Keratinocyte (primary cell): ENCODE measurements at regions not wholly inside any gene's neighbourhood (a gene's known extent, or its start where the extent isn't known, plus 50 kb on each side); places are given as distances from the start of the nearest gene placed in this dataset.
A peak's percentile ranks its signal among the peaks of the same experiment; 100 is the strongest.

ENCODE experiments used
- DNase-seq: peaks from one replicate; pipeline ENCODE4 v3.0.0-alpha.2; 2011; ENCODE audit warnings: low read depth, missing footprints, low spot score
- FAIRE-seq: peaks from 2 replicates; lab custom pipeline; 2011; peaks lifted over from hg19 to GRCh38; lab: Jason Lieb, UNC
- H2AFZ ChIP-seq: 2 replicates; pipeline ENCODE4 v1.6.0; 2012; ENCODE audit warnings: low read length, control low read depth, inconsistent platforms; ENCODE audit not compliant: control insufficient read depth
- H3K27ac ChIP-seq: 2 replicates; pipeline ENCODE4 v1.5.1; 2011; ENCODE audit warnings: low read length; ENCODE audit not compliant: control insufficient read depth, insufficient read depth
- H3K27me3 ChIP-seq: 3 replicates; pipeline ENCODE4 v1.6.0; 2011; ENCODE audit warnings: low read length; ENCODE audit not compliant: control insufficient read depth, insufficient read depth; ENCODE audit errors: extremely low read depth
- H3K36me3 ChIP-seq, 2 experiments: 2 replicates in 1 of 2; 3 replicates in 1 of 2; pipeline ENCODE4 v1.5.1; 2011; ENCODE audit warnings: low read length in 2 of 2, mild to moderate bottlenecking in 1 of 2; ENCODE audit not compliant: control insufficient read depth in 2 of 2, insufficient read depth in 2 of 2; ENCODE audit errors: extremely low read depth in 1 of 2
- H3K4me1 ChIP-seq: 3 replicates; pipeline ENCODE4 v1.5.1; 2011; ENCODE audit warnings: low read length; ENCODE audit not compliant: control insufficient read depth, insufficient read depth; ENCODE audit errors: extremely low read depth
- H3K4me2 ChIP-seq: 3 replicates; pipeline ENCODE4 v1.6.0; 2011; ENCODE audit warnings: low read depth, low read length; ENCODE audit not compliant: control insufficient read depth, insufficient read depth; ENCODE audit errors: extremely low read depth
- H3K4me3 ChIP-seq, 3 experiments: fragments of 200-600 bp in 1 of 3; sonication (generic) in 1 of 3; 2 replicates in 2 of 3; 3 replicates in 1 of 3; pipeline ENCODE4 v1.5.1; 2011 to 2016; ENCODE audit warnings: low read length in 3 of 3, mild to moderate bottlenecking in 3 of 3, control low read depth in 2 of 3, inconsistent platforms in 1 of 3, low read depth in 1 of 3, mixed read lengths in 1 of 3, mixed run types in 1 of 3, moderate library complexity in 1 of 3; ENCODE audit not compliant: control insufficient read depth in 2 of 3, insufficient read depth in 2 of 3; ENCODE audit errors: extremely low read depth in 1 of 3
- H3K79me2 ChIP-seq: 2 replicates; pipeline ENCODE4 v1.6.0; 2012; ENCODE audit warnings: low read length; ENCODE audit not compliant: control insufficient read depth, insufficient read depth
- H3K9ac ChIP-seq: 3 replicates; pipeline ENCODE4 v1.6.0; 2011; ENCODE audit warnings: low read length; ENCODE audit not compliant: control insufficient read depth, insufficient read depth; ENCODE audit errors: extremely low read depth
- H3K9me1 ChIP-seq: 3 replicates; pipeline ENCODE4 v1.6.0; 2011; ENCODE audit warnings: low read length; ENCODE audit not compliant: control insufficient read depth, insufficient read depth; ENCODE audit errors: extremely low read depth
- H3K9me3 ChIP-seq: 2 replicates; pipeline ENCODE4 v1.5.1; 2012; ENCODE audit warnings: low read depth, low read length; ENCODE audit not compliant: control insufficient read depth
- H4K20me1 ChIP-seq: 3 replicates; pipeline ENCODE4 v1.6.0; 2011; ENCODE audit warnings: low read length; ENCODE audit not compliant: control insufficient read depth, insufficient read depth; ENCODE audit errors: extremely low read depth
- CTCF ChIP-seq, 3 experiments: IDR thresholded peaks in 1 of 3; conservative IDR thresholded peaks in 1 of 3; optimal IDR thresholded peaks in 1 of 3; 2 replicates in 2 of 3; 3 replicates in 1 of 3; pipeline versions ENCODE3 to v1.5.1; 2011; ENCODE audit warnings: low read length in 3 of 3, mild to moderate bottlenecking in 3 of 3, moderate library complexity in 2 of 3, control low read depth in 1 of 3, inconsistent platforms in 1 of 3; ENCODE audit not compliant: insufficient read depth in 2 of 3; ENCODE audit errors: extremely low read depth in 1 of 3
- EZH2 ChIP-seq: IDR thresholded peaks from one replicate; pipeline ENCODE4 v1.6.1; 2012; ENCODE audit warnings: inconsistent platforms, mild to moderate bottlenecking, low read length, moderate library complexity
- dilution Hi-C: fragments of 300-500 bp; cut with MboI; formaldehyde crosslinking; loops from one replicate; pipeline ENCODE4 v1.7.0; 2020; ENCODE audit warnings: low sequenced_read_pairs; ENCODE audit not compliant: extremely low pct_ligation_motif_present

GRCh38 chr1:82462366-82462765 is 661.6 kb downstream of the ADGRL2 start:
- Histone ChIP-seq H3K9ac (no peak overlapping the region), H3K27ac (no peak overlapping the region), H3K9me1 (no peaks in the 10 kb centered on the region), H3K4me2 (no peak overlapping the region), H3K27me3 (no peaks in the 10 kb centered on the region), H3K79me2 (no peaks in the 10 kb centered on the region), H3K4me1 (no peaks in the 10 kb centered on the region), H3K36me3 (no peaks in the 10 kb centered on the region), H3K9me3 (no peaks in the 10 kb centered on the region), H4K20me1 (no peaks in the 10 kb centered on the region), H2AFZ (no peak overlapping the region), H3K4me3 (no peak overlapping the region)
- FAIRE-seq: no peak
- no peak for DNase-seq
- dilution Hi-C loops: no loop called here
- TF ChIP-seq CTCF (optimal IDR thresholded peaks at IDR 0.05 in 1 of 3, IDR thresholded peaks at IDR 0.05 in 1 of 3, conservative IDR thresholded peaks at IDR 0.05 in 1 of 3; ENCODE audit: extremely low read depth in 1 of 3, insufficient read depth in 2 of 3, low read length in 3 of 3): no peak
- no peak for TF ChIP-seq EZH2

- Histone ChIP-seq H3K4me3 (no peak overlapping the region), H3K9me1 (no peaks in the 10 kb centered on the region), H3K4me2 (no peak overlapping the region), H3K9ac (no peak overlapping the region), H3K27ac (no peak overlapping the region), H3K9me3 (peaks cover 6% of the 10 kb centered on the region), H2AFZ (no peak overlapping the region), H3K27me3 (no peaks in the 10 kb centered on the region), H4K20me1 (no peaks in the 10 kb centered on the region), H3K79me2 (no peaks in the 10 kb centered on the region), H3K4me1 (peaks cover 4% of the 10 kb centered on the region), H3K36me3 (no peaks in the 10 kb centered on the region)
- TF ChIP-seq EZH2 (no peak), CTCF (optimal IDR thresholded peaks at IDR 0.05 in 1 of 3, IDR thresholded peaks at IDR 0.05 in 1 of 3, conservative IDR thresholded peaks at IDR 0.05 in 1 of 3; ENCODE audit: extremely low read depth in 1 of 3, insufficient read depth in 2 of 3, low read length in 3 of 3) (no peak)
- no peak for DNase-seq
- dilution Hi-C loops: no loop called here
- peak; percentile 34 for FAIRE-seq
Measured at GRCh38 chr1:82455342-82455741, 654.6 kb downstream of the ADGRL2 start.
